ENCODE measurements at regions not wholly inside any gene's neighbourhood (a gene's known extent, or its start where the extent isn't known, plus 50 kb on each side); places are given as distances from the start of the nearest gene placed in this dataset.

DNA sequence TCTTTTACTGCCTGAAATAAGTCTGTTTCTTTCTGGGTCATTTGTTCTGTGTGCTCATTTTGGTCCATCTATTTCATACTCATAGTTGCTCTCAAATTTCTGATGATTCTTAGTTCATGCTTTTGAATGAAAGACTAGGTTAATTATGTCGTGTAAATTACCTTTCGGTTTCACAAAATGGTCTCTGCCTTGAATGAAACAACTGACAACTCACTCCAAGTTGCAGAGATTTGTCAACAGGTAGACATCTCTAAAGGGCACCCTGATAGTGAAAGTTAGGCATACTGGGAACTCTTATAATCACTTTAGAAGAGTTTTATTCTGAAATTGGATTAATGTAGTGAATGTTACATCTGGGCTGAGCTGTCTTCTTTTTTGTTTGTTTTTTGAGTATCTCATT lies 726.9 kb downstream of the PDHA2 start:
- ATAC-seq (ENCODE audit: poor library complexity) (no peak), DNase-seq (no peak)
- intact Hi-C loops (cut with DNase I): no loop called here

DNA sequence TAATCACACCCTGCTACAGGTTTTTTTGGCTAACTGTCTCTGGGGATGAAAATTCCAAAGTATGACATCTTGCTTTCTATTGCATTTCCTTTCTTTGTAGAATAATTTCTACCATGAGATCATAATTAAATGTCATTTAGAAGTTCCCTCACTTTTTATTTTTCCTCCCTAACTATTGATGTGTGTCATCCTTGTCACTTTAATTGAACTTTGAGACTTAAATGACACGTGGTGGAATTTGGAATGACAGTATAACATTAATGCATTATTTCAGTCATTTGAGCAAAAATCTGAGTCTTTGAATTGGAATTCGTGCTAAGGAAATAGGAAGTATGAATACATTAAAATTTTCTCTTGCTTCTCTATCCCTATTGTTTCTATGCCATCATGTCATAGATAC lies 745.4 kb downstream of the PDHA2 start:
- DNase-seq (no peak), ATAC-seq (ENCODE audit: poor library complexity) (no peak)
- intact Hi-C loops (cut with DNase I): no loop called here

DNA sequence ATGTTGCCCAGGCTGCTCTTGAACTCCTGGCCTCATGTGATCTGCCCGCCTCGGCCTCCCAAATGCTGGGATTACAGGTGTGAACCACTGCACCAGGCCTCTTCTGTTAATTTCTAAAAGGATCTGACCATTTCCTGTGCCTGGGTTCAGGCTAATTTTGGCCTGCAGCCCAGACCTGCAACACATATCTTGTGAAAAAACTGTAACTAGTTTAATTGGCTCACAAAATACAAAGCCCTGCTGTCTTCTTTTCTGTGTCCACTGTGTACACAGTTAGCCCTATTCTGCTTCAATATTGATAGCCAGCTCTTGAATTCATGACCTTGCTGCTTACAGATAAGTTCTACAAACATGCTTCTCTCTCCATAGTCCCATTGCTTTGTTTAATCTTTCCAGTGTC lies 753.5 kb downstream of the PDHA2 start:
- intact Hi-C loops (cut with DNase I): no loop called here
- DNase-seq: no peak
- no peak for ATAC-seq (ENCODE audit: poor library complexity)

DNA sequence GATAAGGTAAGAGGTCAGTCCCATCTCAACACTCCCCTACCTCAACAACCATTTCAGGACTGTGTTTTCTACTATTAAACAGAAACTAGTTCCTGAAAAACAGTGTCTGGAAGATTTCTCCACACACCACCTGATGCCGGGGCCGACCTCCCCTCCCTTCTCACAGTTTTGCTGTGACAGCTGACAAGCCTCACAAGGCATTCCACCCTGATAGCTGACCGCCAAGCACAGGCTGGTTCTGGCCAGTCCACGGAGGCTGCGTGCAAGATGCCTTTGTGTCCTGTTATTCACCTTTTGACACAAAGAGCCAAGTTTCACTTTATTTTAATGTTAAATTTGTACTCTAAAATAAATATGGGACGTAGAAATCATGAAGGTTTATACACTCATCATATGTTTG lies 758.6 kb downstream of the PDHA2 start:
- intact Hi-C loops (cut with DNase I): no loop called here
- ATAC-seq (ENCODE audit: poor library complexity) (peak; percentile 71), DNase-seq (peak; percentile 43)

DNA sequence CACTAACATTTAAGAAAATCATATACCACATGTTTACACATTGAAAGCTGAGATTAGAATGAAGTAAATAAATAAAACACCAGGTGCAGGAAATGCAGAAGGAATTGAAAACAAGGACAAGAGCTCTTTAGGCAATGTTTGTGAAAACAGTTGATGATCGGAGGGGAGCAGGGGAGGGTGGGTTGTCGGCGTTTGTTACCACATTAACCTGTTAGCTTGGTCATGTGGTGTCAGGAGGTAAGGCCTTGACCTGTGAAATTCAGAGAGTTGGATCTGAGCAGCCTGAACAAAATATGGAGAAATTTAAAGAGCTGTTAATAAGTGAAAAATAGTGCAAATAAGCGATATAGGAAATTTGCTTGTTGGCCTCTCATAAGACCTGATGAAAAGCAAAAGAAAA lies 759.9 kb downstream of the PDHA2 start:
- no peak for DNase-seq
- ATAC-seq (ENCODE audit: poor library complexity): no peak
- intact Hi-C loops (cut with DNase I): no loop called here

DNA sequence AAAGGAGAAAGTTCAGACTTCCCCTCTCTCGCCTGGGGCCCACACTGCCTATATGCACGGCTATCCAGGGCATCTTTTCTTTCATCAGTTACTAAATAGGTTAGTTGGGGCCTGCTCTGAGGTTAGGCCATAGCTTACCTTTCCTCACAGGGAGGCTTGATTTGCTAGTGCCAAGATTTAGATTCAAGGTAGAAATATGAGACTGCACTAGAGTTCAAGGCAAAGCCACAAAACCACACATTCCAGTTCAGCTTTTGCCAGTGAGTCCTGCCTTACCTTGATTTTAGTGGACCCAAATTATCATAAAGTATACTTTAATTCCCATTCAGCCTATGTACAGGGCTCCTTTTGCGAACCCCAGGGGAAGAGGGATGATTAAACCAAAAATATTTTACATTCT lies 762.8 kb downstream of the PDHA2 start:
- ATAC-seq (ENCODE audit: poor library complexity): no peak
- DNase-seq: no peak
- intact Hi-C loops (cut with DNase I): no loop called here

DNA sequence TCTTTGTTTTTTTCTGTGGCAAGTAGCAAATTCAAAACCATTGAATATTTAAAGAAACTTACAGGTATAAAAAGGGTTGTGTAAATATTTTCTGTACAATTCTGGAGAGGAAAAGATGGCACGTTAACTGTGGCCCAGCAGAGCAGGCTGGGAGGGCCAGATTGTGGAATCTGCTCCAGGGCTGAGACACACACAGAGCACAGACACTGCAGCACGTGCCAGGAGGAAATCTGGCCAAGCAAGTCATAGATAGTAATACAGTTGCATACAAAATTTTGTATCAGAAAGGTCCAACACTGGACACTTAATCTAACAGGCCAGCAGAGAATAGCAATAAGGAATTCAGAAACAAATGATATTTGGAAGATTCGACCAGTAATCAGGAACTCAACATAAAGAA lies 763.7 kb downstream of the PDHA2 start:
- DNase-seq (no peak), ATAC-seq (ENCODE audit: poor library complexity) (no peak)
- intact Hi-C loops (cut with DNase I): no loop called here

DNA sequence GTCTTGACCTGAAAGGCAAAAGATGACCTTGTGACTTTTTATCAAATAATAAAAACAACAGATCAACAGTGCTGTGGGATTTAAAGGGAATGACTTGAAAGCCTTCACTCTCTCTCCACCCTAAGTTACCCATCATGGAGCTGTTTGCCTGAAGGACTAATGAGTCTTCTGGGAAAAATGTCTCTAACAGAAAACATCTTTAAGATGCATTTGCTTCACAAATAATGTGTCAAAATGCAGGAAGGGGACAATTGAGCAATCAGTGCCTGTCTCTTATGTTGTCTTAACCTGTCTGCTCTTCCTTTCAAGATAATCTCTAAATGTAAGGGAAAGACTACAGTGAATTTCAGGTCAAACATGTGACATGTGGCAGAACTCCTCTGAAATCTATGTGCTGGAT lies 766.6 kb downstream of the PDHA2 start:
- intact Hi-C loops (cut with DNase I): no loop called here

DNA sequence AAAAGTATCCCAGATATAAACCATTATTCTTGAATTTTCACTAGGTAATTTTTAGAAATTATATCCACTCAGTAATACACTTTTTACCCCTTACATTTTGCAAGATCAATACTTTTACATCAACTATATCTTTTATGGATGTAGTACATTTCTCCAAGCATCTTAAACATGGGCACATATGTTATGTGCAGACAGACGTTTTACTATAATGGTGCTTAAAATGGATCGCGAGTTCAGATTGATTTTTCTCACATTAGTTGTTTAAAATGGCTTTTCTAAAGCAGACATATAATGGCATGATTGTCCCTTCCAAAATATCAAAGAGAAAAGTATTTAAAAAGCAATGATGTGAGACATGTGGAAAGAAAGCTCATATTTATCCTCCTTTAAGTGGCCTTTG lies 786.1 kb downstream of the PDHA2 start:
- ATAC-seq (ENCODE audit: poor library complexity) (no peak), DNase-seq (no peak)
- intact Hi-C loops (cut with DNase I): no loop called here

More for the DNA sequence above, 766.6 kb downstream of the PDHA2 start:
- ATAC-seq (ENCODE audit: poor library complexity) (no peak), DNase-seq (no peak)

DNA sequence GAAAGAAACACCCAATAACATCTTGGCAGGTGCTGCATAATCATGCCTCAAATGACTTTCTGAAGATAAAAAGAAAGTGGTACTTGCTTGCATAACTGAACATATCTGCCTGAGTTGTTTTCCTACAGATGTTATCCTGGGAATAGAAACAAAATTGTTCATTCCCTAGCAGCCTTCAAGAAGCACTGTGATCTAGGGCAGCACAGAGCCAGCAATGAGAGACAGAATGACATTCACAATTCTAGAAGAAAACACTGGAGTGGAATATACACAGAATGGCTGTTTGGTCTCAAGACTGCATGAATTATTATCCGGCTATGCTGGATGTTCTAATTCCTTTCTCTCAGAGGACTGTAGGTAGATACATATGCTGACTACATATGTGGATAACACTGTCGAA lies 790.9 kb downstream of the PDHA2 start:
- ATAC-seq (ENCODE audit: poor library complexity) (no peak), DNase-seq (no peak)
- intact Hi-C loops (cut with DNase I): no loop called here

DNA sequence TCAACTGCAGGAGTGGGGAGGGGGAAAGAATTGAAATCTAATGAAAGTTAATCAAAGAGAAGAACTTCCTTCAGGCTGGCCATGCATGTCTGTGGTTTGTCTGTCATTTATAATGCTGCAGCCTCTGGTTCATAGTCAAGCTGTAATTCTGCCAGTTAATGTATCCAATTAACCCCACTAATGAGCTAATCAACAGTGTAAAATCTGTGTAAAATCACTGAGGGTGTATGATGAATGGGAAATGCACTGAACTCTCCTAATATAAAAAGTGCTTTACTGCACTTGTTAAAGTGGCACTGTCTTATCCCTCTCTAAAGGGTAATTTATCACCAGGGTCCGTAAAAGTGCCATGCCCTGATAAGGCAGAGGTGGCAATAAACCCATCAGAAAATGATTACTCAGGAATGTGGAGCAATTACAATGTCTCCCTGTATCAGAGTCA lies 798.1 kb downstream of the PDHA2 start:
- no peak for DNase-seq

DNA sequence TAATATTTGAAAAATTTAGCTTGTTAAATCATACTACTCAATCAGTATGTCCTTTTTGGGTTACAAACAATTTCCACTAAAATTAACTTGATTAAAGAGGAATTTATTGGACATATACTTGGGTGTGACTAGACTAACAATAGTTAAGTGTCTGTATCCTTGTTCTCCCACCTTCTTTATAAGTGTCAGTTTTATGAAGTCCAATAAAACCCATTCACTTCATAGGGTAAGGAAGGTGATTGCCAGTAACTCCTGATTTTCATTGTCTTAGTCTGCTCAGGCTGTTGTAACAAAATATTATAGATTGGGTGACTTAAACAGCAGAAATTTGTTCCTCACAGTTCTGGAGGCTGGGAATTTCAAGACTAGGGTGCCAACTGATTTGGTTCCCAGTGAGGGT lies 800.0 kb downstream of the PDHA2 start:
- ATAC-seq (ENCODE audit: poor library complexity) (no peak), DNase-seq (no peak)
- intact Hi-C loops (cut with DNase I): no loop called here

More for the DNA sequence above, 798.1 kb downstream of the PDHA2 start:
- no peak for ATAC-seq (ENCODE audit: poor library complexity)
- intact Hi-C loops (cut with DNase I): no loop called here

DNA sequence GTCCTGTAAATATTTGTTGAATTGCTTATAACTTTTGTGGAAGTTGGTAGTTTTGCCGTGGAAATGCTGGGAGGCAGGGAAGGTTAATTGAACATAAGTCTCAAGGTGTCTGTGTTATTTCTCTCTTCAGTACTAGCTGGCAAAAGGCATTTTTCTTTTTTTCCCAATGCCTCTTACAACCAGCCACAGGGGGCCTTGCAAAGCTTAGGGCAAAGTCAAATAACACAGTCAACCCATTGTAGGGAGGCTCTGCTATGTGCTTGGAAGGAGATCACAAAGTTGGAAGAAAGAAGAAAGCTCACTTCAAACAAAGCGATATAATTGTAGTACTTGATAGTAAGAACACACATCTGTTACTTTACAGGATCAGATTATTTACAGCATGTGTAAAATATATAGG lies 802.6 kb downstream of the PDHA2 start:
- ATAC-seq (ENCODE audit: poor library complexity) (no peak), DNase-seq (no peak)
- intact Hi-C loops (cut with DNase I): no loop called here

DNA sequence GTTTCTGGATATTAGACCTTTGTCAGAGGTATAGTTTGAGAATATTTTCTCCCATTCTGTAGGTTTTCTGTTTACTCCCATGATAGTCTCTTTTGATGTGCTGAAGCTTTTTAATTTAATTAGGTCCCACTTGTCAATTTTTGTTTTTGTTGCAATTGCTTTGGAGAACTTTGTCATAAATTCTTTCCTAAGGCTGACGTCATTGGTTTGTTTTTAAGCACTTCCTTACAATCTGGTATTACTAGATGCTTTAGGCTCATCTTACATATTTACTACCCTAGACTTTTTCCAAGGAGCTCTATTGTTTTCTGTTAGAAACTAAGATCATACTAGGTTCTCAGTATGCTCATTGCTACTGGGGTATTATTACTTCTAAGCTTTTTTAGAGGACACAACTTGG lies 806.3 kb downstream of the PDHA2 start:
- ATAC-seq (ENCODE audit: poor library complexity) (no peak), DNase-seq (no peak)
- intact Hi-C loops (cut with DNase I): no loop called here

DNA sequence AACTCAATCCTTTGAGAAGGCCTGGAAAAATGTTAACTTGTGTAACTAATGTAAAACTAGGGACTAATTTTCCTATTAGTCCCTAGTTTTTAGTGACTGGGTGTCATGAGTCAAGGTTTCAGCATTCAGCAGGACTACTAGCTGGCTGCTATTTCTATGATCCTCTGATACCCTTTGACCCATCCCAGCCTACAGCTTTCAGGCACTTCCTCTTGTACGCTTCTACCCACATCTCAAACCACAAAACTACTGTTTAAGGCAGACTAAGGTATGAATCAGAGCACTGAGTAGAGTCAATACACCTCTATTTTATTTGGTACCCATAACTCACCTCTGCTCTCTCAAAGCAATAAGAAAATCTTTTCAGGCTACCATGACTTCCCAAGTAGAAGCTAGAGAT lies 809.6 kb downstream of the PDHA2 start:
- ATAC-seq (ENCODE audit: poor library complexity) (no peak), DNase-seq (no peak)
- intact Hi-C loops (cut with DNase I): no loop called here

DNA sequence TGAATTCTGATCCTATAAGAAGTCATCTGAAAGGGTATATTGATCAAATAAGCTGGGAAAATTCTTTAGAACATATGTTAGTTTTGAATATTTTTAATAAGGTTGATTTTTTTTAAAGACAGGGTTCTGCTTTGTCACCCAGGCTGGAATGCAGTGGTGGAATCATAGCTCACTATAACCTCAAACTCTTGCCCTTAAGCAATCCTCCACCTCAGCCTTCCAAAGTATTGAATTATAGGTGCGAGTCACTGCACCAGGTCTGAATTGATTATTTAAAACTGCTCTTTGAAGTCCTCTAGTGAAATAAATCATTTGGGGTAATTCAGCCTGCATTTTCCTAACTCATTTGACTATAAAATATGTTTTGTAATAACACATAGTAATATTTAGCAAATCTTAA lies 812.3 kb downstream of the PDHA2 start:
- intact Hi-C loops (cut with DNase I): no loop called here
- no peak for ATAC-seq (ENCODE audit: poor library complexity)
- no peak for DNase-seq

DNA sequence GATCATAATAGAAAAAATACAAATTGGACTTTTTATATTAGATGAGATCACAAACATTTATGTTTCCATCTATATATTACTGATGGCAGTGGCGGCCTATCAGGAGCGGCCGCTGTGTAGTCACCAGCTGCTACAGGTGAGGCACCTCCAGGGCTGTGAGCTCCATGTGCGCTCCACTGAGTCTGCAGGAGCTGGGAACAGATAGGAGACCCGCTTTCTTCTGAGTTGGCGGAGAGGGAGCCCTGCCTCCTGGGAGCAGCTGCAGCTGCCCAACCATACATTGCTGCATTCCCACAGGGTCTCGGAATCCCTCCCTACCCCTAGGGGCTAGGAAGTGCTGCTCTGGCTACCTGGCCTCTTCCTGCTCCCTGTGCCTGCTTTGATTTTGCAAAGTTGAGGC lies 812.9 kb downstream of the PDHA2 start:
- no peak for DNase-seq
- no peak for ATAC-seq (ENCODE audit: poor library complexity)
- intact Hi-C loops (cut with DNase I): no loop called here

DNA sequence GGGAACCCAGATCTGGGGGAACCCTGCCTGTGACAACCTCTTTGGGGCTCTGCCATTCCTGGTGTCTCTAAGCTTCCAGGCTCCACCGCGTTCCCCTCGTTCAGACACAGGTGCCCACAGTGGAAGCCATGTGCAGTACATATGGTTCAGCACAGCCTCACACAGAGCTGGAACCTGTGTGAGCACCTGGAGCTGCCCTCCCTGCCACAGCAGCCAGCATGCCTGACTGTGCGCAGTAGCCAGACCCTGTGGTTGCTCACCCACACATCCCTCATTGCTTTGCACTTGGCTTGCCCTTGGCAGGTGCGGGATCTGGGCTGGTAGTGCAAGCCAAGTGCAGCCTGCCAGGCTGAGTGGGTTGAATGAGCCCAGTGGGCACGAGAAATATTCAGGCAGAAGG lies 814.2 kb downstream of the PDHA2 start:
- intact Hi-C loops (cut with DNase I): no loop called here
- DNase-seq: no peak
- no peak for ATAC-seq (ENCODE audit: poor library complexity)

DNA sequence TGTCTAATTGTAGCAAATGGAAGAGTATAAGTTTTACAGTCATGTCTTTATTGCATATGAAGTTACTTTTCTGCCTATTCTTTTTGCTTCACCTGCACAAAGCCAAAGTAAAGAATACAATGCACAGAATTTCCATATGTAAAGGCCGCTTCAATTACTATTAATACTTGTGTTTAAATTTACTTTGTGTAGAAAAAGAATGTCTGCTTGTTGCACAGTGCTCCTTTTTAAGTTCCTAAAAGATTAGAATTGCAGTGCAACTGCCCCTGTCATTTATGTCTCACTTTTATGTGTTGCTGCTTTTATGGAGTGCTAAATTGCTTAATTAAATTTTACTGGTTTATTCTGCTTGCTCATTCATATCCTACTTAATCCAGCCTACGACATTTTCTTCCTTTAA lies 830.5 kb downstream of the PDHA2 start:
- ATAC-seq (ENCODE audit: poor library complexity): no peak
- intact Hi-C loops (cut with DNase I): no loop called here
- DNase-seq: no peak

DNA sequence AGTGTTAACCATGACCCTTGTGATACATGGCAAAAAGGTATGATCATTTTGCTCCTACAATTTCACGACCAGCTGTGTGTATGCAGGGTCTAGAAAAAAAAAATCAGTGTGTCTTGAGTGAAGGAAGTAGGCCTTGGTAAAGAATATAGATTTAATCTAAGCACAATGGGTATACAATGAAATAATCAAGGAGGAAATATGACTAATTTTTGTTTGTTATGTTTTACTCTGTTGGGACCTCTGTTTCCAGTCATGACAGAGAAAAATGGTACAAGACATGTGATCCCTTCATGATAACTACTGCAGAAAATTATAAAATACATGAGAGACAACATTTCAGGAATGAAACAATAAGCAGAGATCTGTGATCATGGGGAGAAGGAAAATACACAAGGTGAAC lies 835.5 kb downstream of the PDHA2 start:
- intact Hi-C loops (cut with DNase I): no loop called here
- no peak for ATAC-seq (ENCODE audit: poor library complexity)
- DNase-seq: no peak

DNA sequence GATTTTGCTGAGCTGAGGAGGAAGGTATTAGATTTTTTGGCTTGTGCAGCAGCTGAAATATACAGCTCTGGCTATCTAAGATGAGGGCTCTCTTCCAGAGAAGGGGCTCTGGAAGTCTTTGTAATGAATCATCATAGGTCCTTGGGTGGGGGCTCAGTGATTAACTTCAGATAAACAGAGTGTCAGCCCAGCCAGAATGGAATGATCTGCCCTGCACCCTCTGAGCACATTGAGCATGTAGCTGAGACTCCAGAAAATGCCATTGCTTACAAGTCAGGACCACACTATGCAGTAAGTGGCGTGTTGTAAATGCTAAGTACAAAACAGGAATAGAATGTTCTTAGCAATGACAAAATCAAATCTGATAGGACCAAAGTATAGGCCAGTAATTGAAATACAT lies 836.0 kb downstream of the PDHA2 start:
- no peak for DNase-seq
- no peak for ATAC-seq (ENCODE audit: poor library complexity)
- intact Hi-C loops (cut with DNase I): no loop called here

Measured in Right ventricle myocardium superior (tissue), 1 donor.